Nephron progenitor cell (in vitro differentiated cells): ENCODE measurements at regions not wholly inside any gene's neighbourhood (a gene's known extent, or its start where the extent isn't known, plus 50 kb on each side); places are given as distances from the start of the nearest gene placed in this dataset.

Source experiments
- DNase-seq: peaks from one replicate; pipeline ENCODE4 v3.0.0; 2021
- H3K27ac Mint-ChIP-seq: 2 replicates; pipeline ENCODE4 v1.8.0; 2021; ENCODE audit warnings: mild to moderate bottlenecking, moderate library complexity, mixed read lengths
- H3K27me3 Mint-ChIP-seq: 2 replicates; pipeline ENCODE4 v1.8.0; 2021; ENCODE audit warnings: mild to moderate bottlenecking, low read depth, mixed read lengths; ENCODE audit not compliant: poor library complexity
- H3K36me3 Mint-ChIP-seq: 2 replicates; pipeline ENCODE4 v1.8.0; 2021; ENCODE audit warnings: low read depth, mixed read lengths
- H3K4me1 Mint-ChIP-seq: 2 replicates; pipeline ENCODE4 v1.8.0; 2021; ENCODE audit warnings: mixed read lengths
- H3K4me3 Mint-ChIP-seq: 2 replicates; pipeline ENCODE4 v1.8.0; 2021; ENCODE audit warnings: mild to moderate bottlenecking, moderate library complexity, mixed read lengths
- H3K9me3 Mint-ChIP-seq: 2 replicates; pipeline ENCODE4 v1.8.0; 2021; ENCODE audit warnings: mild to moderate bottlenecking, moderate library complexity, mixed read lengths
- TF ChIP-seq, protein P1 (sequence below): fragments of 200-600 bp; sonication (generic); IDR thresholded peaks from 2 replicates; pipeline ENCODE4 v1.5.0; 2021; ENCODE audit warnings: antibody characterized with exemption

- Mint-ChIP-seq H3K27ac (peak overlapping the region; percentile 21), H3K9me3 (no peaks in the 10 kb centered on the region), H3K27me3 (no peaks in the 10 kb centered on the region), H3K4me1 (peaks cover 28% of the 10 kb centered on the region), H3K36me3 (no peaks in the 10 kb centered on the region), H3K4me3 (no peak overlapping the region)
- no peak for DNase-seq
- TF ChIP-seq, protein P1, sequence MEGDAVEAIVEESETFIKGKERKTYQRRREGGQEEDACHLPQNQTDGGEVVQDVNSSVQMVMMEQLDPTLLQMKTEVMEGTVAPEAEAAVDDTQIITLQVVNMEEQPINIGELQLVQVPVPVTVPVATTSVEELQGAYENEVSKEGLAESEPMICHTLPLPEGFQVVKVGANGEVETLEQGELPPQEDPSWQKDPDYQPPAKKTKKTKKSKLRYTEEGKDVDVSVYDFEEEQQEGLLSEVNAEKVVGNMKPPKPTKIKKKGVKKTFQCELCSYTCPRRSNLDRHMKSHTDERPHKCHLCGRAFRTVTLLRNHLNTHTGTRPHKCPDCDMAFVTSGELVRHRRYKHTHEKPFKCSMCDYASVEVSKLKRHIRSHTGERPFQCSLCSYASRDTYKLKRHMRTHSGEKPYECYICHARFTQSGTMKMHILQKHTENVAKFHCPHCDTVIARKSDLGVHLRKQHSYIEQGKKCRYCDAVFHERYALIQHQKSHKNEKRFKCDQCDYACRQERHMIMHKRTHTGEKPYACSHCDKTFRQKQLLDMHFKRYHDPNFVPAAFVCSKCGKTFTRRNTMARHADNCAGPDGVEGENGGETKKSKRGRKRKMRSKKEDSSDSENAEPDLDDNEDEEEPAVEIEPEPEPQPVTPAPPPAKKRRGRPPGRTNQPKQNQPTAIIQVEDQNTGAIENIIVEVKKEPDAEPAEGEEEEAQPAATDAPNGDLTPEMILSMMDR, result no peak
Measured at GRCh38 chr3:78163379-78163778, 1123.5 kb downstream of the ROBO2 start.

DNA sequence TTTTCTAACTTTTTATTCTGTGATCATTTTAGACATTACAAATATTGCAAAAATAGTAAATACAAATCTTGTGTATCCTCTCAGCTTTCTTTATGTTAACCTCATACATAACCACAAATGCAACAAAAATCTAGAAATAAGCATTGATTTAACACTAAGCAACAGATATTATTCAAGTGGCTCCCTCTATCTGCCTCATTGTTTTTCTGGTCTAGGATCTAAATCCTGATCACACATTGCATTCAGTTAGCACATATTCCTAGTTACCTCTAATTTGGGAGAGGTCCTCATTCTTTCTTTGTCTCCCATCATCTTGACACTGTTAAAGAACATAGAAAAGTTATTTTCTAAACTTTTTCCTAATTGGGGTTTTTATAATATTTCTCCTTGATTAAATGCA, 1126.0 kb downstream of the ROBO2 start:
- no peaks in the 10 kb centered on the region for H3K9me3 Mint-ChIP-seq
- no peak overlapping the region for H3K27ac Mint-ChIP-seq
- TF ChIP-seq, protein P1, result no peak
- H3K27me3 Mint-ChIP-seq, result no peaks in the 10 kb centered on the region
- no peak for DNase-seq
- no peaks in the 10 kb centered on the region for H3K36me3 Mint-ChIP-seq
- H3K4me1 Mint-ChIP-seq, result peaks cover 25% of the 10 kb centered on the region
- H3K4me3 Mint-ChIP-seq, result no peak overlapping the region

- Mint-ChIP-seq H3K4me1 (peaks cover 34% of the 10 kb centered on the region), H3K27ac (peak overlapping the region; percentile 3), H3K36me3 (no peaks in the 10 kb centered on the region), H3K27me3 (peaks cover 2% of the 10 kb centered on the region), H3K9me3 (no peaks in the 10 kb centered on the region), H3K4me3 (no peak overlapping the region)
- no peak for DNase-seq
- TF ChIP-seq, protein P1, result no peak
Measured at GRCh38 chr3:78174821-78175220, 1134.9 kb downstream of the ROBO2 start.

GRCh38 chr3:78176869-78177268, 1137.0 kb downstream of the ROBO2 start:
- no peaks in the 10 kb centered on the region for H3K36me3 Mint-ChIP-seq
- DNase-seq, result no peak
- no peaks in the 10 kb centered on the region for H3K9me3 Mint-ChIP-seq
- TF ChIP-seq, protein P1, result no peak
- no peak overlapping the region for H3K4me3 Mint-ChIP-seq
- H3K27ac Mint-ChIP-seq, result peak overlapping the region; percentile 34
- H3K27me3 Mint-ChIP-seq, result no peaks in the 10 kb centered on the region
- H3K4me1 Mint-ChIP-seq, result peaks cover 34% of the 10 kb centered on the region

DNA sequence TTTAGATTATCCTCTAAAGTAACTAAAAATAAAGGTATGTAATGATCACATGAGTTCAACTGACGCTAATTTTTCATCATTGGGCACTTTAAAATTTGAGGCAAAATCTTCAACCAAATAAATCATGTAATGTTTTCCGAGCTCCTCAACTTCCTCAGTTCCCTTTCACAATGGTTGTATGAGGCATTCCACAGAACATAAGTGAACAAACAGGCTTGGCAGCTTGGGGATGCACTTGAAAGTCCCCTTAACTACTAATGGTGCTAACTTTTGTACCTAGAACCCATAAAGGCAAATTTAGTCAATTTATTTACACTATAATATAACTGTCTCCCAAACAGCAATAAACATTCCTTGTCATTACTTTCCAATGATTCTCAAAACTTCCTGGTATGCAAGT, 1137.9 kb downstream of the ROBO2 start:
- Mint-ChIP-seq H3K4me3 (no peak overlapping the region), H3K27me3 (no peaks in the 10 kb centered on the region), H3K4me1 (peaks cover 27% of the 10 kb centered on the region), H3K27ac (no peak overlapping the region), H3K36me3 (no peaks in the 10 kb centered on the region), H3K9me3 (no peaks in the 10 kb centered on the region)
- no peak for DNase-seq
- TF ChIP-seq, protein P1, result no peak

- Mint-ChIP-seq H3K4me3 (no peak overlapping the region), H3K36me3 (no peaks in the 10 kb centered on the region), H3K27me3 (no peaks in the 10 kb centered on the region), H3K9me3 (no peaks in the 10 kb centered on the region), H3K27ac (no peak overlapping the region), H3K4me1 (peaks cover 26% of the 10 kb centered on the region)
- TF ChIP-seq, protein P1, result no peak
- no peak for DNase-seq
Measured at GRCh38 chr3:78178209-78178608, 1138.3 kb downstream of the ROBO2 start.
